Endodermal cell (in vitro differentiated cells): ENCODE measurements at regions not wholly inside any gene's neighbourhood (a gene's known extent, or its start where the extent isn't known, plus 50 kb on each side); places are given as distances from the start of the nearest gene placed in this dataset.

Source experiments
- DNase-seq: peaks from one replicate; pipeline ENCODE4 v3.0.0-alpha.2; 2017
- H3K27ac ChIP-seq: 2 replicates; pipeline ENCODE4 v1.5.1; 2013; ENCODE audit warnings: mild to moderate bottlenecking, low read depth, low read length, moderate library complexity
- H3K27me3 ChIP-seq: 2 replicates; pipeline ENCODE4 v1.6.1; 2013; ENCODE audit warnings: mild to moderate bottlenecking, low read length, moderate library complexity; ENCODE audit not compliant: insufficient read depth, control insufficient read depth, poor library complexity, severe bottlenecking
- H3K36me3 ChIP-seq: 2 replicates; pipeline ENCODE4 v1.7.0; 2013; ENCODE audit warnings: mild to moderate bottlenecking, low read length, moderate library complexity; ENCODE audit not compliant: control insufficient read depth, insufficient read depth
- H3K4me1 ChIP-seq: one replicate; pipeline ENCODE4 v1.7.0; 2013; ENCODE audit warnings: low read length; ENCODE audit not compliant: control insufficient read depth, insufficient read depth
- H3K4me3 ChIP-seq: 2 replicates; pipeline ENCODE4 v1.5.1; 2013; ENCODE audit warnings: mild to moderate bottlenecking, low read length, moderate library complexity
- H3K9ac ChIP-seq: 2 replicates; pipeline ENCODE4 v1.6.1; 2013; ENCODE audit warnings: mild to moderate bottlenecking, low read length, moderate library complexity; ENCODE audit not compliant: poor library complexity, severe bottlenecking; ENCODE audit errors: extremely low read depth
- H3K9me3 ChIP-seq: 2 replicates; pipeline ENCODE4 v1.6.1; 2013; ENCODE audit warnings: mild to moderate bottlenecking, low read length, moderate library complexity; ENCODE audit not compliant: control insufficient read depth
- H3K27ac Mint-ChIP-seq: 2 replicates; pipeline ENCODE4 v1.8.0; 2020; ENCODE audit warnings: mixed read lengths
- H3K27me3 Mint-ChIP-seq: 2 replicates; pipeline ENCODE4 v1.8.0; 2021; ENCODE audit warnings: mild to moderate bottlenecking, mixed read lengths; ENCODE audit not compliant: insufficient read depth
- H3K36me3 Mint-ChIP-seq: 2 replicates; pipeline ENCODE4 v1.8.0; 2020; ENCODE audit warnings: low read depth, mixed read lengths
- H3K4me1 Mint-ChIP-seq: 2 replicates; pipeline ENCODE4 v1.8.0; 2020; ENCODE audit warnings: mixed read lengths
- H3K4me3 Mint-ChIP-seq: 2 replicates; pipeline ENCODE4 v1.8.0; 2020; ENCODE audit warnings: mild to moderate bottlenecking, moderate library complexity, mixed read lengths
- H3K9me3 Mint-ChIP-seq: 2 replicates; pipeline ENCODE4 v1.8.0; 2020; ENCODE audit warnings: mild to moderate bottlenecking, mixed read lengths
- CTCF ChIP-seq: fragments of 200-600 bp; sonication (generic); conservative IDR thresholded peaks from 2 replicates; pipeline ENCODE4 v1.5.0; 2021; ENCODE audit warnings: antibody characterized with exemption, mild to moderate bottlenecking
- WGBS, 2 experiments: methylation state at CpG; one replicate each; pipeline versions ENCODE4 v1.1.5 to v1.1.7; 2013; ENCODE audit warnings: missing lambda C conversion rate in 2 of 2, mixed read lengths in 1 of 2; ENCODE audit not compliant: insufficient coverage in 1 of 2, insufficient read length in 1 of 2; 5-methylcytosine and 5-hydroxymethylcytosine counted together

- no peak overlapping the region for H3K4me3 Mint-ChIP-seq
- H3K9me3 Mint-ChIP-seq = no peaks in the 10 kb centered on the region
- no peak for DNase-seq
- H3K27me3 Mint-ChIP-seq = no peaks in the 10 kb centered on the region
- Histone ChIP-seq H3K27me3 (no peaks in the 10 kb centered on the region), H3K9me3 (no peaks in the 10 kb centered on the region), H3K9ac (no peak overlapping the region), H3K4me1 (no peaks in the 10 kb centered on the region), H3K27ac (no peak overlapping the region), H3K36me3 (no peaks in the 10 kb centered on the region), H3K4me3 (no peak overlapping the region)
- H3K4me1 Mint-ChIP-seq = no peaks in the 10 kb centered on the region
- TF ChIP-seq CTCF = no peak
- H3K36me3 Mint-ChIP-seq = no peaks in the 10 kb centered on the region
- no peak overlapping the region for H3K27ac Mint-ChIP-seq
These were observed 923.0 kb upstream of the NR2F2 start for GRCh38 chr15:95407534-95407933.

DNA sequence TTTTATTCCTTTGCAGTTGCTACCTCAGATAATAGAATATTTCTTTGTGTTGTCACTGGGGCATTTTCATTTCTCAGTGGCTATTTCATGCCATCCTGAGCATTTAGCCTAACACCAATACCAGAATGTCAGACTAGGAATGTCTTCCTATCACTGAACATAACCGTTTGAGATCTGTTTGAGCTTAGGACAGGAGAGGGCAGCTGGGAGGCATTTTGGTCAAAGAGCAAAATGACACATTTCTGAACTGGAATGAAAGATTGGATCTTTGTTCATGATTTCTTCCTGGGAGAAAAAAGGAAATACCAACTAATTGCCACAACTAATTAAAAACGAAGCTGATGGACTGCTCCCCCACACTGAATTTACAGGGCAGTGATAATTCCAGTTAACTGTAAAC lies 921.3 kb upstream of the NR2F2 start:
- H3K4me1 Mint-ChIP-seq = no peaks in the 10 kb centered on the region

DNA sequence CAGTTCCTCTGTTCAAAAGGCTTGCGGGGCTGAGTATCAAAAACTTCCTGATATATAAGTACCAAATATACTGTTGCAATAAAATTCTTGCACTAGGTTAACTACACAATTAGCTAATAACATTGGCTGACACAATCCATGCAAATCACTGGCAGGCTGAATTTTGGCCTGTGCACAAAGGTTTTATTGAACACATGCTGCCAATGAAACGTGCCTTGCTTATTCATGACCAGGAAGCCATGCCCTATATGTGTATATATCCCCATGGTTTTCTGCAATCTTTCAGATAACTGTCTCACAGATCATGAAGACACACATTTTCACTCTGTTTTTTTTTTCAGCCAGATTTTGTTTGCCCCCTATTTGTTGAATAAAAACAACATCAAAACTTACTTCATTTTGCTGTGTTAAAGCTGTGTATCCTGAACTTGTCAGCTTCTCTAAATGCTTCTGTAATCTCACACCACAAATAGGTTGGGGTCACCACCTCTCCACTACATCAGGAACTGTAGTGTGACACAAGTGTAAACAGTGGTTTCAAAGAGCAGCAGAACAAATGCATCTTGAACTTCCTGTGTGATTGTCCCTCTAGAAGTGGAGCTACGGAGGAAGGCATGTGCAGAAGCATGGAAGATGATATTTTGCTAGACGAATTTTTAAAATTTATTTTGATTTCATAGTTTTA lies 920.7 kb upstream of the NR2F2 start:
- Histone ChIP-seq H3K4me1 (no peaks in the 10 kb centered on the region), H3K9me3 (no peaks in the 10 kb centered on the region), H3K4me3 (no peak overlapping the region), H3K27me3 (no peaks in the 10 kb centered on the region), H3K27ac (no peak overlapping the region), H3K9ac (no peak overlapping the region), H3K36me3 (no peaks in the 10 kb centered on the region)
- Mint-ChIP-seq H3K4me1 (no peaks in the 10 kb centered on the region), H3K9me3 (no peaks in the 10 kb centered on the region), H3K27ac (no peak overlapping the region), H3K27me3 (no peaks in the 10 kb centered on the region), H3K4me3 (no peak overlapping the region), H3K36me3 (no peaks in the 10 kb centered on the region)
- DNase-seq = no peak
- WGBS, 2 experiments = 92 to 100% methylated on average over 2 to 3 of the region's 4 CpGs
- TF ChIP-seq CTCF = no peak

More for the DNA sequence above, 921.3 kb upstream of the NR2F2 start:
- Histone ChIP-seq H3K9ac (no peak overlapping the region), H3K36me3 (no peaks in the 10 kb centered on the region), H3K27ac (no peak overlapping the region), H3K4me1 (no peaks in the 10 kb centered on the region), H3K9me3 (no peaks in the 10 kb centered on the region), H3K27me3 (no peaks in the 10 kb centered on the region), H3K4me3 (no peak overlapping the region)
- no peak overlapping the region for H3K4me3 Mint-ChIP-seq
- no peak overlapping the region for H3K27ac Mint-ChIP-seq
- no peaks in the 10 kb centered on the region for H3K27me3 Mint-ChIP-seq
- H3K9me3 Mint-ChIP-seq = no peaks in the 10 kb centered on the region
- 75 to 78% methylated on average over 1 to 2 of the region's 2 CpGs for WGBS, 2 experiments
- H3K36me3 Mint-ChIP-seq = no peaks in the 10 kb centered on the region
- DNase-seq = no peak
- TF ChIP-seq CTCF = no peak
